HEK293 (cell line): ENCODE measurements at regions not wholly inside any gene's neighbourhood (a gene's known extent, or its start where the extent isn't known, plus 50 kb on each side); places are given as distances from the start of the nearest gene placed in this dataset.

Experiments used
- CTCF ChIA-PET: fragments of 350-600 bp; formaldehyde crosslinking; extraction: SDS; loops from one replicate; lab custom pipeline; 2021; ENCODE audit warnings: antibody characterized with exemption; lab: Yijun Ruan, JAX
- POLR2A ChIA-PET: fragments of 300-600 bp; formaldehyde crosslinking; extraction: SDS; loops from one replicate; lab custom pipeline; 2020; ENCODE audit warnings: antibody characterized with exemption, inconsistent platforms; lab: Yijun Ruan, JAX
- H3K27ac ChIP-seq: fragments of 200-500 bp; sonication (Bioruptor generic); 2 replicates; pipeline ENCODE4 v1.5.1; 2014; ENCODE audit warnings: low read depth, low read length, control low read depth, inconsistent platforms; ENCODE audit errors: extremely low read depth
- H3K36me3 ChIP-seq, 2 experiments: fragments of 200-500 bp in 1 of 2; sonication (Bioruptor generic) in 1 of 2; 1 replicate in 1 of 2; 2 replicates in 1 of 2; pipeline ENCODE4 v1.5.1; 2014 to 2017; ENCODE audit warnings: inconsistent platforms in 2 of 2, low read length in 2 of 2; ENCODE audit not compliant: control insufficient read depth in 2 of 2, insufficient read depth in 1 of 2
- H3K4me1 ChIP-seq: fragments of 200-500 bp; sonication (Bioruptor generic); 2 replicates; pipeline ENCODE4 v1.5.1; 2014; ENCODE audit warnings: mild to moderate bottlenecking, low read length, inconsistent platforms; ENCODE audit not compliant: control insufficient read depth, insufficient read depth
- H3K4me3 ChIP-seq: 2 replicates; pipeline ENCODE4 v1.5.1; 2011; ENCODE audit warnings: low read depth, mild to moderate bottlenecking, control low read depth, low read length, moderate library complexity
- H3K9me3 ChIP-seq: fragments of 200-500 bp; sonication (Bioruptor generic); 2 replicates; pipeline ENCODE4 v1.5.1; 2014; ENCODE audit warnings: low read depth, low read length, inconsistent platforms; ENCODE audit not compliant: control insufficient read depth, insufficient read depth
- AEBP2 ChIP-seq: fragments of 450-650 bp; formaldehyde crosslinking; IDR thresholded peaks from 2 replicates; pipeline ENCODE4 v1.5.1; 2016; ENCODE audit warnings: missing biosample characterization, missing genetic modification characterization, borderline replicate concordance
- CTCF ChIP-seq: fragments of 450-650 bp; formaldehyde crosslinking; IDR thresholded peaks from 2 replicates; pipeline ENCODE4 v1.5.1; 2016; ENCODE audit warnings: missing biosample characterization, missing genetic modification characterization
- GLIS1 ChIP-seq: fragments of 450-650 bp; formaldehyde crosslinking; IDR thresholded peaks from 2 replicates; pipeline ENCODE4 v1.5.1; 2016; ENCODE audit warnings: missing biosample characterization, missing genetic modification characterization
- HOXC10 ChIP-seq: sonication (generic); formaldehyde crosslinking; IDR thresholded peaks from 2 replicates; pipeline ENCODE4 v1.8.1; 2023; ENCODE audit warnings: mild to moderate bottlenecking, missing genetic modification reagents
- MZF1 ChIP-seq: fragments of 450-650 bp; formaldehyde crosslinking; IDR thresholded peaks from 2 replicates; pipeline ENCODE4 v1.5.1; 2017; ENCODE audit warnings: missing biosample characterization, missing genetic modification characterization, borderline replicate concordance
- PRDM1 ChIP-seq: fragments of 450-650 bp; formaldehyde crosslinking; IDR thresholded peaks from 2 replicates; pipeline ENCODE4; 2016; ENCODE audit warnings: missing biosample characterization, missing genetic modification characterization
- PRDM6 ChIP-seq: fragments of 450-650 bp; formaldehyde crosslinking; IDR thresholded peaks from 2 replicates; pipeline ENCODE4 v1.5.1; 2017; ENCODE audit warnings: missing biosample characterization, missing genetic modification characterization
- SP3 ChIP-seq: fragments of 450-650 bp; formaldehyde crosslinking; IDR thresholded peaks from 2 replicates; pipeline ENCODE4 v1.5.1; 2016; ENCODE audit warnings: missing biosample characterization, missing genetic modification characterization
- ZBTB20 ChIP-seq: fragments of 450-650 bp; formaldehyde crosslinking; IDR thresholded peaks from 2 replicates; pipeline ENCODE4 v1.5.1; 2016; ENCODE audit warnings: missing biosample characterization, missing genetic modification characterization
- ZBTB44 ChIP-seq: fragments of 450-650 bp; IDR thresholded peaks from 2 replicates; pipeline ENCODE4 v1.5.1; 2018; ENCODE audit warnings: missing biosample characterization, mild to moderate bottlenecking, missing genetic modification characterization
- ZBTB48 ChIP-seq: fragments of 450-650 bp; formaldehyde crosslinking; IDR thresholded peaks from 2 replicates; pipeline ENCODE4 v1.5.1; 2016; ENCODE audit warnings: missing biosample characterization, missing genetic modification characterization
- ZNF223 ChIP-seq: fragments of 450-650 bp; formaldehyde crosslinking; IDR thresholded peaks from 2 replicates; pipeline ENCODE4 v1.5.1; 2016; ENCODE audit warnings: missing biosample characterization, missing genetic modification characterization
- ZNF248 ChIP-seq: fragments of 450-650 bp; formaldehyde crosslinking; IDR thresholded peaks from 2 replicates; pipeline ENCODE4 v1.5.1; 2017; ENCODE audit warnings: missing biosample characterization, missing genetic modification characterization
- ZNF354C ChIP-seq: fragments of 450-650 bp; formaldehyde crosslinking; IDR thresholded peaks from 2 replicates; pipeline ENCODE4 v1.5.1; 2016; ENCODE audit warnings: missing biosample characterization, missing genetic modification characterization, low read depth, borderline replicate concordance
- ZNF521 ChIP-seq: fragments of 450-650 bp; formaldehyde crosslinking; IDR thresholded peaks from 2 replicates; pipeline ENCODE4 v1.5.1; 2017; ENCODE audit warnings: missing biosample characterization, mild to moderate bottlenecking, missing genetic modification characterization
- ZNF610 ChIP-seq: fragments of 450-650 bp; formaldehyde crosslinking; IDR thresholded peaks from 2 replicates; pipeline ENCODE4 v1.5.1; 2016; ENCODE audit warnings: missing biosample characterization, missing genetic modification characterization, borderline replicate concordance
- ZNF670 ChIP-seq: fragments of 450-650 bp; formaldehyde crosslinking; IDR thresholded peaks from 2 replicates; pipeline ENCODE4 v1.5.1; 2016; ENCODE audit warnings: missing biosample characterization, missing genetic modification characterization, low read depth
- ZNF768 ChIP-seq: fragments of 450-650 bp; formaldehyde crosslinking; IDR thresholded peaks from 2 replicates; pipeline ENCODE4 v1.5.1; 2018; ENCODE audit warnings: missing biosample characterization, mild to moderate bottlenecking, missing genetic modification characterization
- ZNF777 ChIP-seq: fragments of 450-650 bp; formaldehyde crosslinking; IDR thresholded peaks from 2 replicates; pipeline ENCODE4 v1.5.1; 2017; ENCODE audit warnings: missing biosample characterization, missing genetic modification characterization, borderline replicate concordance

GRCh38 chr11:41963406-41963805 is 504.0 kb upstream of the LRRC4C start:
- ChIA-PET CTCF (no interaction called here), POLR2A (no interaction called here)
- TF ChIP-seq ZBTB44 (tag by site-specific recombination) (no peak), ZBTB48 (no peak), ZNF768 (no peak), ZNF610 (no peak), ZNF777 (tag by site-specific recombination) (no peak), PRDM1 (tag by site-specific recombination) (no peak), MZF1 (tag by site-specific recombination) (no peak), ZBTB20 (tag by site-specific recombination) (no peak), PRDM6 (tag by site-specific recombination) (no peak), HOXC10 (CRISPR knock-in tag) (no peak), SP3 (tag by site-specific recombination) (no peak), GLIS1 (no peak), ZNF248 (tag by site-specific recombination) (no peak), ZNF354C (tag by site-specific recombination) (no peak), AEBP2 (tag by site-specific recombination) (no peak), ZNF521 (no peak)
- Histone ChIP-seq H3K4me1 (no peaks in the 10 kb centered on the region), H3K36me3 (no peaks in the 10 kb centered on the region), H3K4me3 (no peak overlapping the region), H3K9me3 (no peaks in the 10 kb centered on the region), H3K27ac (no peak overlapping the region)

- no peaks in the 10 kb centered on the region for H3K36me3 ChIP-seq
- H3K4me3 ChIP-seq, result no peak overlapping the region
- CTCF ChIA-PET, result no interaction called here
- TF ChIP-seq ZNF248 (tag by site-specific recombination) (no peak), ZNF670 (tag by site-specific recombination) (no peak), ZNF223 (tag by site-specific recombination) (no peak), CTCF (no peak)
- no peaks in the 10 kb centered on the region for H3K4me1 ChIP-seq
- H3K9me3 ChIP-seq, result no peaks in the 10 kb centered on the region
- POLR2A ChIA-PET, result no interaction called here
- no peak overlapping the region for H3K27ac ChIP-seq
Observed at GRCh38 chr11:41970681-41971080, 511.2 kb upstream of the LRRC4C start.
